22Rv1 (cell line): ENCODE measurements at regions not wholly inside any gene's neighbourhood (a gene's known extent, or its start where the extent isn't known, plus 50 kb on each side); places are given as distances from the start of the nearest gene placed in this dataset.

Source experiments
- H3K27ac ChIP-seq: fragments of 450-650 bp; 2 replicates; pipeline ENCODE4 v1.5.1; 2017
- CTCF ChIP-seq: fragments of 450-650 bp; IDR thresholded peaks from 2 replicates; pipeline ENCODE4 v1.5.1; 2017; ENCODE audit warnings: mild to moderate bottlenecking
- ZFX ChIP-seq: fragments of 450-650 bp; IDR thresholded peaks from 2 replicates; pipeline ENCODE4 v1.6.1; 2017; ENCODE audit warnings: antibody characterized with exemption, borderline replicate concordance

- TF ChIP-seq CTCF (no peak), ZFX (no peak)
- no peak overlapping the region for H3K27ac ChIP-seq
Observed at GRCh38 chr3:177932346-177932745, 603.9 kb upstream of the KCNMB2 start.

GRCh38 chr3:177932750-177933660, 603.2 kb upstream of the KCNMB2 start:
- no peak for TF ChIP-seq ZFX
- no peak for TF ChIP-seq CTCF

GRCh38 chr3:177934001-177934891, 602.0 kb upstream of the KCNMB2 start:
- TF ChIP-seq ZFX (no peak), CTCF (no peak)
- H3K27ac ChIP-seq = no peak overlapping the region

More at GRCh38 chr3:177932750-177933660, 603.2 kb upstream of the KCNMB2 start:
- no peak overlapping the region for H3K27ac ChIP-seq

GRCh38 chr3:177935047-177935446, 601.2 kb upstream of the KCNMB2 start:
- H3K27ac ChIP-seq = no peak overlapping the region

GRCh38 chr3:177936721-177937120, 599.5 kb upstream of the KCNMB2 start:
- TF ChIP-seq CTCF (no peak), ZFX (no peak)
- no peak overlapping the region for H3K27ac ChIP-seq

More at GRCh38 chr3:177935047-177935446, 601.2 kb upstream of the KCNMB2 start:
- TF ChIP-seq CTCF = no peak
- TF ChIP-seq ZFX = no peak

- no peak overlapping the region for H3K27ac ChIP-seq
- TF ChIP-seq CTCF = no peak
- TF ChIP-seq ZFX = no peak
Observed at GRCh38 chr3:177942911-177943310, 593.3 kb upstream of the KCNMB2 start.

- TF ChIP-seq CTCF (no peak), ZFX (no peak)
- H3K27ac ChIP-seq = no peak overlapping the region
Observed at GRCh38 chr3:177944228-177944661, 592.0 kb upstream of the KCNMB2 start.
